AG09309 (cell line): ENCODE measurements at regions not wholly inside any gene's neighbourhood (a gene's known extent, or its start where the extent isn't known, plus 50 kb on each side); places are given as distances from the start of the nearest gene placed in this dataset.

ENCODE experiments used
- DNase-seq: peaks from one replicate; pipeline ENCODE4 v3.0.0-alpha.2; 2010; ENCODE audit warnings: low read depth
- H3K4me3 ChIP-seq: 2 replicates; pipeline ENCODE4 v1.5.1; 2011; ENCODE audit warnings: mild to moderate bottlenecking, low read depth, low read length, moderate library complexity; ENCODE audit not compliant: control insufficient read depth
- CTCF ChIP-seq: IDR thresholded peaks from 2 replicates; pipeline ENCODE4 v1.5.1; 2011; ENCODE audit warnings: mild to moderate bottlenecking, low read depth, low read length, inconsistent platforms; ENCODE audit not compliant: insufficient read depth, control insufficient read depth; ENCODE audit errors: missing control alignments

- H3K4me3 ChIP-seq, result no peak overlapping the region
- DNase-seq, result no peak
- TF ChIP-seq CTCF, result no peak
Observed at GRCh38 chr1:238006779-238007178, 116.1 kb upstream of the ZP4 start.

GRCh38 chr1:238005116-238005515 is 114.4 kb upstream of the ZP4 start:
- no peak for TF ChIP-seq CTCF
- no peak overlapping the region for H3K4me3 ChIP-seq
- DNase-seq, result no peak

- H3K4me3 ChIP-seq, result no peak overlapping the region
- no peak for DNase-seq
- TF ChIP-seq CTCF, result no peak
Observed at GRCh38 chr1:238001818-238002217, 111.1 kb upstream of the ZP4 start.

- no peak for DNase-seq
- TF ChIP-seq CTCF, result no peak
- H3K4me3 ChIP-seq, result no peak overlapping the region
Observed at GRCh38 chr1:237999426-238000052, 108.8 kb upstream of the ZP4 start.

- no peak for DNase-seq
- no peak for TF ChIP-seq CTCF
- no peak overlapping the region for H3K4me3 ChIP-seq
Observed at GRCh38 chr1:237998581-237998980, 107.9 kb upstream of the ZP4 start.

- no peak for DNase-seq
- H3K4me3 ChIP-seq, result no peak overlapping the region
- TF ChIP-seq CTCF, result no peak
Observed at GRCh38 chr1:237983496-237983895, 92.8 kb upstream of the ZP4 start.

- H3K4me3 ChIP-seq, result no peak overlapping the region
- TF ChIP-seq CTCF, result no peak
- DNase-seq, result no peak
Observed at GRCh38 chr1:237981223-237981622, 90.5 kb upstream of the ZP4 start.
